Tibial nerve (tissue), 4 donors: ENCODE measurements at regions not wholly inside any gene's neighbourhood (a gene's known extent, or its start where the extent isn't known, plus 50 kb on each side); places are given as distances from the start of the nearest gene placed in this dataset.

Experiments
- CTCF ChIP-seq, 5 experiments: fragments of 200-600 bp in 3 of 5; fragments of 450-650 bp in 2 of 5; sonication (generic) in 3 of 5; IDR thresholded peaks; one replicate each; pipeline ENCODE4 v1.5.1; 2016 to 2019; ENCODE audit warnings: antibody characterized with exemption in 5 of 5, mild to moderate bottlenecking in 3 of 5, moderate library complexity in 2 of 5
- EP300 ChIP-seq, 2 donors: sonication (generic); formaldehyde crosslinking; IDR thresholded peaks; one replicate each; pipeline ENCODE4 v1.6.1; 2017; ENCODE audit warnings: antibody characterized with exemption in 2 of 2, mild to moderate bottlenecking in 1 of 2

GRCh38 chr15:95958382-95958781, 372.1 kb upstream of the NR2F2 start:
- TF ChIP-seq CTCF (IDR thresholded peaks at IDR 0.05) = no peak
- no peak for TF ChIP-seq EP300 (IDR thresholded peaks at IDR 0.05)
